Stimulated activated CD8-positive, alpha-beta memory T cell treated with anti-CD3 and anti-CD28 coated beads, Interleukin-15, amount 100 ng/mL, for 1 hour (primary cell): ENCODE measurements at regions not wholly inside any gene's neighbourhood (a gene's known extent, or its start where the extent isn't known, plus 50 kb on each side); places are given as distances from the start of the nearest gene placed in this dataset.

Experiments used
- DNase-seq: peaks from one replicate; pipeline ENCODE4 v3.0.0-alpha.2; 2020; ENCODE audit warnings: low read depth

DNA sequence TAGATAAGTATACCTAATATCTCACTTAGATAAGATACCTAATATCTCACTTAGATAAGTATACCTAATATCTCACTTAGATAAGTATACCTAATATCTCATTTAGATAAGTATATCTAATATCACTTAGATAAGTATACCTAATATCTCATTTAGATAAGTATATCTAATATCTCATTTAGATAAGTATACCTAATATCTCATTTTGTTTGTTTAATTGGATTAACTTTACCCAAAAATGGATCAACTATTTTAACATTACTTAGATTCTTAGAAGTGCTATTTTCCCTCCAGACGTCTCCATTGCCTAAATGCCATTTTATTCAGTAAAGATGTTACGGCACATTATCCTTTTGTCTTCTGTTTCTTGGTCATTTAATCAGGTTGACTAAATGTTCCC is 346.4 kb downstream of the CHRM3 start:
- no peak for DNase-seq

DNA sequence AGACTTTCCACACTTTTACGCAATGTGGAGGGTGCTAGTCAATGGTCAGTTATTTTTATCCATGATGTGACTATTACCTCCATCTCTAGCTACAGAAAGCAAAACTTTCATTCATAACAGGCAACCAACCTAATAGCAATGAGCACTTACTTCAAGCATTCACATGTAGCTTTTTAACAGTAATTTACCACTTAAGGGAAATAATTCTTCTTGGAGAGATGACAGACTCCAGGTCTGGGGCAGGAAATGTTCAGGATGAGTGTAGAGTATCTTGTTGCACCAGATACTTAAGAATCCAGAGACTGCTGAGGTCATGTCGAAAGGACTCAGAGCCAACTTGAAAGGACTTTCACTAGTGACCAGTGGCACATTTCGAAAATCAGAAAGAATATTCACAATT is 347.6 kb downstream of the CHRM3 start:
- DNase-seq, result no peak

DNA sequence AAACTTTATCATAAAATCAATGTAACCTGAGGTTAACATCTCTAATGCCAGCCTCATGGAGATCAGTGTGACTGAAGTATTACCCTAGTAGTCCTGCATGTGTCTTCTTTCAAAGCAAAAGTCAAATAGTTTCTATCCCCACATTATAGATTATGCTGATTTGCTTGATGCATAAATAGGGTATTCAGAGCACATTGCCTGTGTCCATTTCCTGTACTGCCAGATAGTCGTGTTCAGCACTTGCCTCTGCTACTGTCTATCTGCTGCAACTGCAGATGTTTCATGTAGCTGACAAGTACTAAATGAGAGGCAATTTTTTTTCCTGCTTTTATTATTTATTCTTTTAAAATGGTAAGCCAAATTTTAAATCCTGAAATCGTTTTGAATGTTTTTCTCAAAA is 348.7 kb downstream of the CHRM3 start:
- no peak for DNase-seq

DNA sequence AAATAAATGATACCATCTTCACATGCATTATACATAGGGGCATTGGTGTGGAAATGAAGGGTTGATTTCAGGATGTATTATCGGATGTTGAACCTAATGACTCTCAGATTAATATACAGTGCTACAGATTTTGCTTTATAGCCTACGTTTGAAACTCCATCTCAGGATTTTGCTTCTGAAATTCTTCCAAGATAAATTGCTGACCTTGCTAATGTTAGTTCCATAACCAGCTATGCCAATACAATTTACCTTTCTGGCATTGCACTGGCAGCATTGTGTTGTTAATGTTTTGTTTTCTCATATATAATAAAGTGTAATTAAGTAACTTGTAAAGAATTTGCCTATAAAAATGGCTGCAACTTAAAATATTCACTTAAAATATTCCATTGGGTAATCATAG is 350.1 kb downstream of the CHRM3 start:
- DNase-seq, result no peak

DNA sequence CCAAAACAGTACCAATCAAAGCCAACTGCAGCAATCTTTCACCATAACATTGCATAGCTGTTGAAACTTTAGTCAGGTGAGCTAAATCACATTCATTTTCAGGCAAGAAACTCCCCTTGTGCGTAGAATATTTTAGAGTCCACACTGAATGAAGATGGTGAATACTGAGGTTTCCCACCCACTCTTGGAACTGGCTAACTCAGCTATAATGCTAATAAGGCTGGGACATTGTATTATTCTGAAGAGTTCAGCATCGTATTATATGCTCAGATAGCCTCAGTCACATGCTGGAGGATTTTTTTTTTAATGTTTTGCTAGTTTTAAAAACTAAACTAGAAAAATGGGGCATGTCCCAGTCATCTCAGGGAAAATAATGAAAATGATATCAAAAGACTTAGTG is 352.3 kb upstream of the FMN2 start:
- no peak for DNase-seq

DNA sequence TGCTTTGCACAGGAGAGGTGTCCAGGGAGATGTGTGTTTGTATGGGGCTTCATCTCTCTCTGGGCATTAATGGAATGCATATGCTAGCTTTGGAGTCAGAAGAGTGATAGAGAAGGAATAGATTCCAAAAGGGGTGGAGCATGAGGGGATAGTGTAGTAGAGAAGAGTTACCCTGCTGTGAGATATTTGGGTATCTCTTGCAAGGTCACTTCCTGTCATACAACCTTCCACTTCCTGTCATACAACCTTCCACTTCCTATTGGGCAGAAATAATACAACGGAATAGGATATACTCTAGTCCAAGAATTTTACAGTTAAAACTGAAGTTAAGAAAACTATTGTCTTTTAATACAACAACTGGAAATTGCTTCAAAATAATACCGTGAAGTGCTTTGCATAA is 351.8 kb upstream of the FMN2 start:
- DNase-seq, result no peak

DNA sequence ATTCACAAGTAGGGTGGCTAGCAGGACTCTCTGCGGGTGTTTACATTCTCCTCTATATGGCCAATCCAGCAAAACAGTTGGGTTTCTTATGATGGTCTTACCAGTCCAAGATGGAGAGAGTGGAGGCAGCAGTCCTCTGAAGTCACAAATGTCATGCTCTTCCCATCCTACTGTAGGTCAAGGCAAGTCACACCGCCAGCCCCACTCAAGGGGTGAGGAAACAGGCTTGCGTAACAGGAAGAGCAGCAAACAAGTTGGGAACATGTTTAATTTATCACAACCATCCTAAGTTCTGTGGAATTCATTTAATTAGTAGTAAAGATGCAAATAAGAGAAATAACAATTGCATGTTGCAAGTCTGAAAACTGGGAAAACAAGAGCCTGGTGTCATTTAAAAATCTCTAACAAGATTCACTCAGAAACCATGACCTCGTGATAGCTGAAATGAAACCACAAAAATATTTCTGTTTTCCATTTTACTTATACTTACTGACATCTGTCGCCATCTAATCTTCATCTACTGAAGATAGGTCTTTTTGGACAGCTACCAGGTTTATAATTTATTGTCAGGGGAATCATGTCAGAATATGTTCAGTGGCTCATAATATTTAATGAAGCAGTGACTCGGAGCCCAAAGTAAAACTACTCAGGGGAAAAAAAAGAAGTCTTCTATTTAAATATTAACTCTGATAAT is 349.1 kb upstream of the FMN2 start:
- no peak for DNase-seq

DNA sequence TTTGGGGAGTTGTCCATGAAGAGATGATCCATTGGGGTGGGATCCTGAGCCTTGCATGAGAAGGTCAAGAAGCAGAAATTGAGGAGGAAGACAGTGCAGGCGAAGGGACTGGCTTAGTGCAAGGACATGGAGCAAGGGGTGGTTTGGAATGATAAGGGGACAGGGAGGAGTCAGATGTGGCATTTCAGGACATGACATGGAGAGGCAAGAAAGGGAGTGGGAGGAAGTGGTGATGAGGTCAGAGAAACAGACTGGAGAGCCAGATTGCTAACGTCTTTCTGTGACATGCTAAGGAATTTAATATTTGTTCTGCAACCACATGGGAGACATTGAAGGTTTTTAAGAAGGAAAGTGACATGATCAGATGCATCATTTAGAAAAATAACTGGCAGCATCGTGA is 346.8 kb upstream of the FMN2 start:
- DNase-seq, result no peak

DNA sequence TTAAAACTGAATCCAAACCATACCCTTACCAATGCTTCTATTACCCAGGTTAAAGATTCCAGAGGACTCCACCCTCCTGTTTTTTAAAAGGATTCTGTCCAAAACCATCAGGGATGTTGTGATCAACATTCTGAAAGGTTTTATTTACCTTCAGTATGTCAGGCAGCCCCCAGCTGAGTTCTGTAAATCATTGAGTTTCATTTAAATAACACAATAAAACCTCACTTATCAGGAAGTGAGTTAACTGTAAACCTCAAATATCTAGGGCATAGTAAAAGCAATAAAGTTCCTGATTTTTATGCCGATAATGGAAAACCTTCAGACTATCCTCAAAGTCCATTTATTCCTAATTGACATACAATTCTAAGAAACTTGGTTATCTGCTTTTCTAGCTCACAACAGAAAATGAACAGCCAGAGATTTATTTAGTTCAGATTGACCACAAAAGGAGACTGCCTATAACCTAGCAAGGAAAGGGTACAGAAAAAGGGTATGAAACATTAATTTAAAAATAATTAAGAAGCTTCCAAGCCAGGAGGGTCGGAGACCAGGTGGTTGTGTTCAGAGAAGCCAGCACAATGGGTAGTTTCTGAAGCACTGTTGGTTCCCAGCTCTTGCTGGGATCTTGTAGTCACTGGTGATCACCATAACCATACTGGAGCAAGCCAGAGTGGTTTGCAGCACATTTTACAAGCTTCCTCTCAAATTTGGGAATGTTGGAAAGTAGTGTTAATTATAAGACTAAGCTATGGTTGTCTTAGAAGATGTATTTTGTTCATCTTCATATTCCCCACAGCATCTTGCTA is 336.4 kb upstream of the FMN2 start:
- DNase-seq, result no peak

DNA sequence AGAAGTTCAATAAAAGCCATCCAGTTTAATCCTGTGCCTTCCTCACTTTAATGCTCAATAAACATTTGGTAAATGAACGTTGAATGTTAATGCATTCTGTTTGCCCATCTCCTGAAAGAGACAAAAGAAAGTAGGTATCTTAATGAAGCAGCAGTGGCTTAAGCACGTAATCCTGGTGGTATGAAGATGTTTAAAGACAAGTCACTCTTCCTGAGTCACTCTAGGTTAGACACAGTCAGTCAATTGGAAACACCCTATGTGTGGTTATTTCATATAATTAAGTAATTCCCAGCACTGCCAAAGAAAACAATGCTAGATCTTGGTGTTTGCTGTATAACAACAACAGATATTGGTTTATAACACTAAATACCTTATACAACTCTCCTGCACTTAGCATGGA is 334.0 kb upstream of the FMN2 start:
- DNase-seq, result no peak

DNA sequence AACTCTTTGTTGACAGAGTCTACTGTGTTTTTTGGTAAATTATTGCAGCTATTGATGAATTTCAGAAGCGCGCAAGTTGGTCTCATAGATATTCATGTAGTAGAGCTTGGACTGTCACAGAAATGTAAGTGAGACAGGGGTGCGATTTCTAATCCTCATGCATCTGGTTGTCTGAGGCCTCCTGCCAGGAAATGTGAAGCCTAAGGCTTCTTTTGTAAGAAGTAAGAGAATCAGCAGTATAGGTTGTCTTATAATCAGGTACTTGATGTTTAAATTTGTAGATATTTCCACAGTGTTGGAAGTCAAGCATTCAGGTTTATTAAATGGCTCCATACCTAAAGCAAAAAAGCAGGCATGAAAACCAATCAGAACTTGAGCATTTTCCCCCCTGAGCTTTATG is 332.9 kb upstream of the FMN2 start:
- DNase-seq, result no peak

DNA sequence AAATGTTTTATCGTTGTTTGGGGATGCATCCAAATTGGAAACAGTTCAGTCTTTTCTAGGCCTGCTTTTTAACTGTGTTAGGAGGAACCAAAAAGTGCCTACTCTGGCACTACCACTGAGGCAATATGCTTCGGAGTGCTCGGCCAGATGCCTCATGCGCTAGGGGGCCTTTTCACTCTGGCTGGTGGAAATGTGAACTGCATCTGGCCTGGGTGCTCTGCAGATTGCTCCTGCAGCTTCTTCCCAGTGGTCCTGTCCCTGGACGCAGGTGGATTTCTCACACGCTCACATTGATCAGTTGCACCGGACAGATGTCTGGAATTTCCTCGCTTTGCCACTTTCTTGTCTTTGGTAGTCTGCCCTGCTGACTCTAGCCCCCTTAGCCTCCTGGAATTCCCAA is 330.2 kb upstream of the FMN2 start:
- no peak for DNase-seq

DNA sequence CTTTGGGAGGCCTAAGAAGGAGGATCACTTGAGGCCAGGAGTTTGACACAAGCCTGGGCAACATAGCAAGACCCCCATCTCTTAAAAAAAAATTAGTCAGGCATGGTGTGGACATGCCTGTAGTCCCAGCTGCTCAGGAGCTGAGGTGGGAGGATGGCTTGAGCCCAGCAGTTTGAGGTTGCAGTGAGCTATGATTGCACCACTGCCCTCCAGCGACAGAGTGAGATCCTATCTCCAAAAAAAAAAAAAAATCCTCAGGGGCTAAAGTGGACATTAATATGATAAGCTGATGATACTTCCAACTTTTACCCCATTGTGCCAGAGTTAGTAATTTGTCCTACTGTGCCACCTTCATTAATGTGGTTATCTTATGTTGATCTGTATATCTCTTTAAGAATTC is 327.8 kb upstream of the FMN2 start:
- DNase-seq, result no peak

DNA sequence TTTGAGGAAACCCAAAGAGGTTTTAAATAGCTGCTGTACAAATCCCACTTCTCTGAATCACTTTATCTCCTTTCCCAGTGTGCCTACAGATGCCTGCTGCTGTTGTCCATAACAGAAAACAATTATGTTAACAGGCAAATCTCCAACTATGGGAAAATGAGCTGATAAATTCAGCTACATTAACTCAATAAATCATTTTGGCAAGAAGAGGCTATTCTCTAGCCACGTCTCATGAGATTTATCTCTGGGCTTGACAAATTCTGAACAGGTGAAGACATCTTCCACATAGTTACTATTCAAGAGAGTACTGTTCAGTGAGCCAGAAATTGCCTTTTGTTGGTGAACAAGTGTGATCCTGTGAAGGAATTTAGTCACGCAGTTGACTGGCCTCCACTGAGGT is 327.1 kb upstream of the FMN2 start:
- DNase-seq, result no peak

DNA sequence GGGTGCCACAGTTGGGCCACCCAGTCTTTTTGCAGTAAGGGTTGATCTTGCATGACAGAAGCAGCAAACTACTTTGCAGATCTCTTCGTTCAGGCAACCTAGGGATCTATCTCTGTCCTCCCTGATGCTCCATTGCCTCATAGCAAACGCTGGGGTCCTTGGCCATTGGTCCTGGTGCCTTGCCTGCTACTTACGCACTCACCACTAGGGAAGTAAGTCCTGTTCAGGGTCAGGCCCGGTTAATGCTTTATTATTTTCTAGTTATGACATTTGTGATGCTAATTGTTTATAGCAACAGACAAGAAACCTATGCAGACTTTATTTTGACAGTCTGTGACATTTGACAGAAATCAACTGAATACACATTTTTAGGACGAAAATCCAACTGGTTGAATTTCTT is 326.5 kb upstream of the FMN2 start:
- DNase-seq, result no peak

DNA sequence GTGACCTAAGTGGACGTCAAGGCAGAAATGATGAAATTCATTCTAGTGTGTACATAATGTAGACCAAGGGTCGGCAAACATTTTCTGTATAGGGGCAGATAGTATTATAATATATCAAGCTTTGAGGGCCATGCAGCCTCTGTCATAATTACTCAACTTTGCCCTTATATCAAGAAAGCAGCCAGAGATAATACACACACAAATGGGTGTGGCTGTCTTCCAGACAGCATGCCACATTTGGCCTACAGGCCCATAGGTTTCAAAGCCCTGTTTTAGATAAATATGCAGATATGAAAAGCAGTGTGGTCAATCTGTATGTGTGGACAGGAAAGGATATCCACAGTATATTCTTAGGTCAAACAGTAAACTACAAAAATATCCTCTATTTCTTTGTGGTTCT is 320.1 kb upstream of the FMN2 start:
- no peak for DNase-seq

DNA sequence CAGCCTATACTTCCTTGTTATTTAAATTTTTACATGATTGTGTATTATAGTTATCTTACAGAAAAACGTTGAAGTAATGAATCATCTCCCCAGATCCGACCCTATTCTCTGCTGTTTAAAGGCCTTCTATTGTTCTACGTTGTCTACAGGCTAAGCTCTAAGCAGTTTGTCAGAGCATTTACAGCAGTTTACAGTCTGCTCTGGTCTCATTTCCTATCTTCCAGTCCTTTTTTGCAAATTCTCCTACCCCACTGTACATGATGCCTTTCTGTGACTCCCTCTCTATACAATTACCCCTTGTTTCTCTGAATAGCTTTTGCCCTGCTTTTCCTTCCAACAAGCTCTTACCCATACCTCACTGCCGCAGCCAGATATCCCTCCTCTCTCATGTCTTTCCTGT is 319.2 kb upstream of the FMN2 start:
- no peak for DNase-seq

DNA sequence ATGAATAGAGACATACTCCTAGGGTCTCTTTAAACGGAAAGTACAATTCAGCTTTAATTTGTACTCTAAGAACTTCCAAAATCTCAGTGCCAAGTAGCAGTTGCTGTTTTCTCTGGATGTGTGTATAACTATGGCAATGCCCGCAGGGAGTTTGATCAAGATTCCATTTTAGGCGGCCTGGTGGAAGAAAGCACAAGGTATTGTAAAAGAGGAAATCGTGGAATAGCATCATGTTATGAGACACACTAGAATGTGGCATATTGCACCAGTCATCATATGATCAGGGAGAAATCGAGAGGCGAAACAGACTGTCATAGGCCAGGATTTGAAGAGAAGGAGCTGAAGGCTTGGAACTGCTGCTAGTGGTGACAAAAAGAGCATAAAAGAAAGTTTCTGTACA is 316.2 kb upstream of the FMN2 start:
- DNase-seq, result no peak

DNA sequence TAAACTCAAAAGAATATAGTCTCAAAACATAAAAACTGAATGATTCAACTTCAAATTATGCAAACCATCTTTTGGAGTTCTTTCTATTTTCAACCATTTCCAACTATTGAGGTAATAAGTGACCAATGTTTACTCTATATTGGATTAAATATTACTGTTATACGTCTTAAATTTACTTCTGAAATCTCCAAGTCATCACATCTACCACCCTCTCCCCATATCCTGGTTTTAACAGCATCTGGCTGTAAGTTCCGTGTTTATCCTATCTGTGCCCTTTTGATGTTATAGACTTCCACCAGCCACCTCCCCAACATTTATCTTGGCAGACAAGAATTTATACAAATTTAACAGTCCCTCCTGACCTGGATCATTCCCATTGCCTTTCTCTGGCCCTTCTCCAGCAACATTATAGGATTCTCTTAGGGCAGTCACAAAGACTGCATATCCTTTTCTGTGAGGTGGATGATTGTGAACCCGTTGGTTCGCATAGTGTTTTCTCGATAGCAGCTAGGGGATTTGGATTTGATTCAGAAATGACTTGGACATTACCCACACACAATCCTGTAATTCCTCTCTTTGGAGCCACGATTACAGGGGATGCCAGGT is 313.4 kb upstream of the FMN2 start:
- DNase-seq, result no peak

DNA sequence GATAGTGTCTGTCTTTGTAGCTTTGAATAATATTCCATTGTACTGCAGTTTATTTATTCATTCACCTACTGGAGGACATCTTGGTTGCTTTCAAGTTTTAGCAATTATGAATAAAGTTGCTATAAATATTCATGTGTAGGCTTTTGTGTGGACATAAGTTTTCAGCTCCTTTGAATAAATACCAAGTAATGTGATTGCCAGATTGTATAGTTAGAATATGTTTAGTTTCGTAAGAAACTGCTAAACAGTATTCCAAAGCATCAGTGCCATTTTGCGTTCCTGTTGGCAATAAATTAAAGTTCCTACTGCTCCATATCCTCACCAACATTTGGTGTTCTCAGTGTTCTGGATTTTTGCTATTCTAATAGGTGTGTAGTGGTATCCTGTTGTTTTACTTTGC is 311.7 kb upstream of the FMN2 start:
- DNase-seq, result no peak

DNA sequence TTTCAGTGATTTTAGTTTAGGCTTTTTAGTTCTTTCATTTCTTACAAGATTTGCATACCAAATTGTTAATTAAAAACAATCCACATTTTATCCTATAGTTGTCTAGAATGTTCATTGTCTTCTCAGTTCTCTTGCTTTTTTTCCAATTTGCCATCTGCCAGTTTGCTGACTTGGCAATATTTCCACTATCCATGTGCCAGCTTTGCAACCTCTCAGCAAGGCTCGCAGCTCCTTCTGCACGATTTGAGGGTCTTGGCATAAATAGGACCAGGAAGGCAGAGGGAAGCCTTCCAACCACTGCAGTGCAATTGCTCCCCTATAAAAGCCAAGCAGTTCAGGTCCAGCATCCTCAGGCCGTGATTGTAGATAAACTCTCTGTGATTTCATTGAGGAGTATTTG is 306.8 kb upstream of the FMN2 start:
- DNase-seq, result no peak

DNA sequence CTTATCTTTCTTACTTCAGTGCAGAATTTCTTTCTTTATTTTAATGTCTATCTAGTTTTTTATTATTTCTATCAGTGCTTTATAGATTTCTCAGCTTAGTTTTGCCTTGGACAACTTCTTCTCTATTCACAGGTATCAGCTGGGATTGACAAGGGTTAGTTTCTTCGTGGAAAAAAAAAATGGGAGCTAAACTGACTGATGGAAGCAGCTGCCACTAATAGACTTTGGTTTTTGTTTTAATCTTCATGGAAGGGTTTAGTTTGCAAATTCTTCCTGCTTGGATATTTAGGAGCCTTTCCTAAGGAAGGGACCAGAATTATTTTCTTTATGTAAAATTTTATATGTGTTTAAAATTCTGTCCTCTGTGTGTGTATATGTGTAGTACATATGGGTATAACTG is 306.1 kb upstream of the FMN2 start:
- no peak for DNase-seq

DNA sequence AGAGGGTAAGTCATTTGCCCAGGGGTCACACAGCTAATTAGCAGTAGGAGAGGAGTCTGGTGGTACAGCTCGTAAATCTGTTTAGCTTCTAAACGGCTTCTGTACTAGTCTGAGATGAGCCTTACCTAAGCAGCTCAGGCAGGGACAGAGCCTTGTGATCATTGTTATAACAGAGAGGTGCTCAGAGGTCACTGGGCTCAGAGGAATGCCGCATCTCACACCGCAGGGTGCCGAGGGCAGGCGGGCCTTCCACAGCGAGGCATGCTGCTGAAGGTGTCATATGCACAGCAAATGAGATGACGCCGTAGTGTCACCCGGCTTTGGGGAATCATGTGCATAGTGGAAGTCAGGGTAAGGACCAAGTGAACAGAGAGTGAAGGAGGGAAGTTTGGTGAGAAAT is 305.2 kb upstream of the FMN2 start:
- no peak for DNase-seq

DNA sequence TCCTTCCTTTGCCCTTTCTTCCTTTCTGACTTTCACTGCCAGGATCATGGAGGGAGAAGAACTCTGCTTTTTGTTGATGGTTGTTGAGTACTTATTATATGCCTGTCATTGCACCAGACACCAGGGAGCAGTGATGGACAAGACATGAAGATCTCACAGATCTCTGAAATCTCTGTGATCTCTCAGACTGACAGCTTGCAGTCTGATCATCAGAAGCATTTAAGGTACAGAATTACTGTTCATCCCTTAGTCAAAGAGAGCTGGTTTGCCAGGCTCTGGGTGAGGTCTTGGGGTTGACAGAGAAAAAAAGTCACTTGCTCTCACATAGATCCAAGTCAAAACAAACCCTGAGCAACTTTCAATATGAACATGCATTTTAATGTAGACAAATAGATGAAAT is 299.5 kb upstream of the FMN2 start:
- DNase-seq, result no peak
